ENCODE measurements at regions not wholly inside any gene's neighbourhood (a gene's known extent, or its start where the extent isn't known, plus 50 kb on each side); places are given as distances from the start of the nearest gene placed in this dataset.

DNA sequence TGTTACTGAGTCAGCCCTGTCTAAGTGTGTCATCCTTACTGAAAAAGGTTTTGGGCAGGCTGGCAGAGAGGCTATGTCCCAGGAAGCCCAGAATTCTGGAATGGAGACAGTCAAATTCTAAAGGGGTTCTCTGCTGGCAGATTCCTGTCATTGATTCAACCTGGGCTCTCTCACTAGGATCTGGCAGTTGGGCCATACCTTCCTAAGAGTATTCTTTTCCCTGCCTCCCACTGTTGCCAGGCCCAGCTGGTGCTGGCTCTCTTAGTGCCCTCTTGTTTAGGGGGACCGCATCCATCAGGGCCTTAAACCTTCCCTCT, 85.0 kb upstream of the EGLN3 start:
- TF ChIP-seq GATA2 (IDR thresholded peaks at IDR 0.05; ENCODE audit: low read depth, low read length) (no peak), GATA3 (IDR thresholded peaks at IDR 0.05; ENCODE audit: low read depth, low read length) (no peak)

Measured in SH-SY5Y (cell line).